ENCODE measurements at regions not wholly inside any gene's neighbourhood (a gene's known extent, or its start where the extent isn't known, plus 50 kb on each side); places are given as distances from the start of the nearest gene placed in this dataset.
"Not testable (repeated sequence)": the region's sequence is repeated elsewhere in the genome, so short reads cannot be mapped to it uniquely, and the experiment has no call there.

GRCh38 chr16:48818257-48818656, 208.3 kb upstream of the N4BP1 start:
- DNase-seq = no peak

GRCh38 chr16:48817032-48817431, 207.1 kb upstream of the N4BP1 start:
- no peak for DNase-seq

GRCh38 chr16:48816393-48816792, 206.4 kb upstream of the N4BP1 start:
- DNase-seq = no peak

GRCh38 chr16:48814994-48815393, 205.0 kb upstream of the N4BP1 start:
- DNase-seq = no peak

- no peak for DNase-seq
These were observed 203.5 kb upstream of the N4BP1 start for GRCh38 chr16:48813485-48813884.

GRCh38 chr16:48812856-48813255, 202.9 kb upstream of the N4BP1 start:
- DNase-seq = no peak

- no peak for DNase-seq
These were observed 201.5 kb upstream of the N4BP1 start for GRCh38 chr16:48811478-48811877.

- DNase-seq = no peak
These were observed 200.9 kb upstream of the N4BP1 start for GRCh38 chr16:48810803-48811453.

- no peak for DNase-seq
These were observed 200.4 kb upstream of the N4BP1 start for GRCh38 chr16:48810436-48810802.

GRCh38 chr16:48790151-48790550, 180.2 kb upstream of the N4BP1 start:
- no peak for DNase-seq

GRCh38 chr16:48788475-48788874, 178.5 kb upstream of the N4BP1 start:
- DNase-seq = no peak

- DNase-seq = no peak
These were observed 135.6 kb upstream of the N4BP1 start for GRCh38 chr16:48745541-48745940.

- DNase-seq = no peak
These were observed 131.0 kb upstream of the N4BP1 start for GRCh38 chr16:48740964-48741363.

GRCh38 chr16:48734220-48734619, 124.2 kb upstream of the N4BP1 start:
- no peak for DNase-seq

- no peak for DNase-seq
These were observed 94.7 kb upstream of the N4BP1 start for GRCh38 chr16:48704710-48705109.

GRCh38 chr16:48687421-48688038, 77.5 kb upstream of the N4BP1 start:
- DNase-seq = peak; percentile 59

GRCh38 chr16:48684148-48684547, 74.2 kb upstream of the N4BP1 start:
- no peak for DNase-seq

- no peak for DNase-seq
These were observed 73.0 kb upstream of the N4BP1 start for GRCh38 chr16:48682971-48683370.

GRCh38 chr16:48681520-48681919, 71.5 kb upstream of the N4BP1 start:
- DNase-seq = no peak

GRCh38 chr16:48680881-48681280, 70.9 kb upstream of the N4BP1 start:
- no peak for DNase-seq

- no peak for DNase-seq
These were observed 66.9 kb upstream of the N4BP1 start for GRCh38 chr16:48676836-48677235.

- not testable (repeated sequence) for DNase-seq
These were observed 58.2 kb upstream of the N4BP1 start for GRCh38 chr16:48668184-48668583.

- no peak for DNase-seq
These were observed 50.0 kb upstream of the N4BP1 start for GRCh38 chr16:48659940-48660339.
